GM12878 (cell line): ENCODE measurements at regions not wholly inside any gene's neighbourhood (a gene's known extent, or its start where the extent isn't known, plus 50 kb on each side); places are given as distances from the start of the nearest gene placed in this dataset.
"Not testable (repeated sequence)": the region's sequence is repeated elsewhere in the genome, so short reads cannot be mapped to it uniquely, and the experiment has no call there.

Experiments used
- ATAC-seq: fragments of 200-7000 bp; cut with Tn5 transposase; 3 replicates; pipeline ENCODE4 v1.9.1; 2020; ENCODE audit warnings: mild to moderate bottlenecking, moderate library complexity
- BruUV-seq: library from RNA; stranded (reverse); fragments of 400-500 nt; replicated peaks from 2 replicates; lab custom pipeline; 2021; lab: Mats Ljungman, UMichigan
- CTCF ChIA-PET: fragments of 300-600 bp; sonication (Branson Sonifier 250); formaldehyde crosslinking; extraction: SDS; loops from one replicate; lab custom pipeline; 2021; ENCODE audit warnings: inconsistent platforms; lab: Yijun Ruan, JAX
- POLR2A ChIA-PET: fragments of 350-600 bp; formaldehyde crosslinking; extraction: SDS; loops from one replicate; lab custom pipeline; 2021; ENCODE audit warnings: inconsistent platforms; lab: Charles Lee
- RAD21 ChIA-PET: fragments of 300-600 bp; sonication (Branson Sonifier 250); formaldehyde crosslinking; loops from one replicate; lab custom pipeline; 2023; ENCODE audit warnings: antibody characterized with exemption; ENCODE audit not compliant: unreplicated experiment; lab: Charles Lee
- SMC1A ChIA-PET: fragments of 300-600 bp; sonication (Branson Sonifier 250); formaldehyde crosslinking; loops from one replicate; lab custom pipeline; 2023; ENCODE audit not compliant: unreplicated experiment, uncharacterized antibody; lab: Charles Lee
- DNase-seq: peaks from one replicate; pipeline ENCODE4 v3.0.0-alpha.2; 2011; ENCODE audit warnings: low read depth, low spot score
- FAIRE-seq: peaks from 3 replicates; lab custom pipeline; 2011; peaks lifted over from hg19 to GRCh38; lab: Jason Lieb, UNC
- H2AFZ ChIP-seq: 2 replicates; pipeline ENCODE4 v1.6.0; 2011; ENCODE audit warnings: low read depth, low read length, control low read depth; ENCODE audit not compliant: control insufficient read depth
- H3K27ac ChIP-seq: 2 replicates; pipeline ENCODE4 v1.5.1; 2011; ENCODE audit warnings: control low read depth; ENCODE audit not compliant: control insufficient read depth, insufficient read depth
- H3K27me3 ChIP-seq, 2 experiments: replicated peaks in 1 of 2; 2 replicates each; pipeline versions ENCODE4 v1.6.0 to v1.6.1; 2011; ENCODE audit warnings: low read length in 1 of 2; ENCODE audit not compliant: control insufficient read depth in 2 of 2, insufficient read depth in 2 of 2
- H3K36me3 ChIP-seq, 2 experiments: 2 replicates each; pipeline ENCODE4 v1.5.1; 2011; ENCODE audit warnings: low read length in 1 of 2; ENCODE audit not compliant: control insufficient read depth in 2 of 2, insufficient read depth in 2 of 2
- H3K4me1 ChIP-seq: 2 replicates; pipeline ENCODE4 v1.6.1; 2011; ENCODE audit warnings: mild to moderate bottlenecking, low read length, moderate library complexity, mixed read lengths; ENCODE audit not compliant: control insufficient read depth, insufficient read depth
- H3K4me2 ChIP-seq: 2 replicates; pipeline ENCODE4 v1.6.0; 2011; ENCODE audit warnings: control low read depth; ENCODE audit not compliant: control insufficient read depth, insufficient read depth
- H3K4me3 ChIP-seq: fragments of 200-600 bp; sonication (generic); 2 replicates; pipeline ENCODE4 v1.5.1; 2016
- H3K79me2 ChIP-seq: 2 replicates; pipeline ENCODE4 v1.6.0; 2011; ENCODE audit warnings: low read length; ENCODE audit not compliant: control insufficient read depth, insufficient read depth
- H3K9ac ChIP-seq: 2 replicates; pipeline ENCODE4 v1.8.0; 2011; ENCODE audit warnings: low read length, control low read depth, mixed read lengths; ENCODE audit not compliant: control insufficient read depth, insufficient read depth
- H3K9me3 ChIP-seq: replicated peaks from 3 replicates; pipeline ENCODE4 v1.5.1; 2011; ENCODE audit warnings: mild to moderate bottlenecking, low read length; ENCODE audit not compliant: control insufficient read depth, insufficient read depth
- H4K20me1 ChIP-seq: 2 replicates; pipeline ENCODE4 v1.6.0; 2011; ENCODE audit not compliant: control insufficient read depth, insufficient read depth
- PAX5 ChIP-seq: IDR thresholded peaks from 2 replicates; pipeline ENCODE4 v1.6.1; 2011; ENCODE audit warnings: low read depth, low read length, borderline replicate concordance
- PKNOX1 ChIP-seq: fragments of 450-650 bp; IDR thresholded peaks from 2 replicates; pipeline ENCODE4 v1.6.1; 2016; ENCODE audit warnings: mild to moderate bottlenecking
- WGBS: methylation state at CpG from one replicate; pipeline ENCODE4 v1.1.6; 2016; ENCODE audit warnings: low lambda C conversion rate; ENCODE audit not compliant: insufficient replicate concordance, insufficient coverage; ENCODE audit errors: missing lambda C conversion rate; 5-methylcytosine and 5-hydroxymethylcytosine counted together
- in situ Hi-C: fragments of 300-500 bp; cut with MboI; formaldehyde crosslinking; loops from 9 replicates; pipeline ENCODE4 v1.14.3; 2018; ENCODE audit warnings: mixed read lengths
- intact Hi-C: fragments of 100-400 bp; cut with micrococcal nuclease; formaldehyde crosslinking; loops from one replicate; pipeline ENCODE4 v1.14.2; 2022; ENCODE audit not compliant: unreplicated experiment

- H3K27ac ChIP-seq, ATAC-seq, H4K20me1 ChIP-seq, intact Hi-C loops, H3K27me3 ChIP-seq, DNase-seq, RAD21 ChIA-PET, H2AFZ ChIP-seq, CTCF ChIA-PET, BruUV-seq, H3K36me3 ChIP-seq, H3K9me3 ChIP-seq, H3K4me3 ChIP-seq, SMC1A ChIA-PET, H3K9ac ChIP-seq, H3K79me2 ChIP-seq, POLR2A ChIA-PET, H3K4me2 ChIP-seq, FAIRE-seq, H3K4me1 ChIP-seq, in situ Hi-C loops: not testable (repeated sequence)
- WGBS, result 48% methylated on average over 5 of the region's 6 CpGs
These were observed 308.2 kb downstream of the BCL2L11 start for GRCh38 chr2:111428915-111429314.

- H3K79me2 ChIP-seq, SMC1A ChIA-PET, BruUV-seq, H3K9me3 ChIP-seq, H3K27ac ChIP-seq, H3K4me2 ChIP-seq, CTCF ChIA-PET, in situ Hi-C loops, RAD21 ChIA-PET, DNase-seq, H3K4me1 ChIP-seq, POLR2A ChIA-PET, H2AFZ ChIP-seq, FAIRE-seq, H3K4me3 ChIP-seq, intact Hi-C loops, H3K9ac ChIP-seq, H3K27me3 ChIP-seq, H3K36me3 ChIP-seq, H4K20me1 ChIP-seq: not testable (repeated sequence)
- WGBS, result 0% methylated on average over 7 of the region's 8 CpGs
- TF ChIP-seq PAX5 (0 out of 2 replicates have a peak, but pooled peaks have one; percentile 37), PKNOX1 (peak; percentile 28; the same call in 1 of the 2 replicates)
- peak; percentile 56 for ATAC-seq
These were observed 308.6 kb downstream of the BCL2L11 start for GRCh38 chr2:111429353-111429752.

- WGBS, result 55% methylated on average over 7 of the region's 9 CpGs
- H3K27ac ChIP-seq, H2AFZ ChIP-seq, H3K4me2 ChIP-seq, in situ Hi-C loops, POLR2A ChIA-PET, CTCF ChIA-PET, H3K36me3 ChIP-seq, BruUV-seq, H3K27me3 ChIP-seq, H3K9me3 ChIP-seq, SMC1A ChIA-PET, H4K20me1 ChIP-seq, H3K4me3 ChIP-seq, H3K9ac ChIP-seq, H3K4me1 ChIP-seq, DNase-seq, RAD21 ChIA-PET, intact Hi-C loops, H3K79me2 ChIP-seq: not testable (repeated sequence)
- ATAC-seq, result peak; percentile 68
- peak; percentile 47 for FAIRE-seq
These were observed 310.3 kb downstream of the BCL2L11 start for GRCh38 chr2:111430817-111431661.
